Astrocyte (in vitro differentiated cells and primary cell): ENCODE measurements at regions not wholly inside any gene's neighbourhood (a gene's known extent, or its start where the extent isn't known, plus 50 kb on each side); places are given as distances from the start of the nearest gene placed in this dataset.

ENCODE experiments used
- EZH2 ChIP-seq: IDR thresholded peaks from 2 replicates; pipeline ENCODE4 v1.6.1; 2012; ENCODE audit warnings: mild to moderate bottlenecking, low read length, inconsistent platforms; ENCODE audit not compliant: insufficient read depth
- TF ChIP-seq, protein P1 (sequence below): IDR thresholded peaks from 2 replicates; pipeline ENCODE4 v1.5.1; 2011; ENCODE audit warnings: low read depth, mild to moderate bottlenecking, inconsistent platforms, low read length, moderate library complexity; ENCODE audit not compliant: insufficient read depth

- TF ChIP-seq, protein P1, sequence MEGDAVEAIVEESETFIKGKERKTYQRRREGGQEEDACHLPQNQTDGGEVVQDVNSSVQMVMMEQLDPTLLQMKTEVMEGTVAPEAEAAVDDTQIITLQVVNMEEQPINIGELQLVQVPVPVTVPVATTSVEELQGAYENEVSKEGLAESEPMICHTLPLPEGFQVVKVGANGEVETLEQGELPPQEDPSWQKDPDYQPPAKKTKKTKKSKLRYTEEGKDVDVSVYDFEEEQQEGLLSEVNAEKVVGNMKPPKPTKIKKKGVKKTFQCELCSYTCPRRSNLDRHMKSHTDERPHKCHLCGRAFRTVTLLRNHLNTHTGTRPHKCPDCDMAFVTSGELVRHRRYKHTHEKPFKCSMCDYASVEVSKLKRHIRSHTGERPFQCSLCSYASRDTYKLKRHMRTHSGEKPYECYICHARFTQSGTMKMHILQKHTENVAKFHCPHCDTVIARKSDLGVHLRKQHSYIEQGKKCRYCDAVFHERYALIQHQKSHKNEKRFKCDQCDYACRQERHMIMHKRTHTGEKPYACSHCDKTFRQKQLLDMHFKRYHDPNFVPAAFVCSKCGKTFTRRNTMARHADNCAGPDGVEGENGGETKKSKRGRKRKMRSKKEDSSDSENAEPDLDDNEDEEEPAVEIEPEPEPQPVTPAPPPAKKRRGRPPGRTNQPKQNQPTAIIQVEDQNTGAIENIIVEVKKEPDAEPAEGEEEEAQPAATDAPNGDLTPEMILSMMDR: no peak
- no peak for TF ChIP-seq EZH2
These were observed 85.8 kb upstream of the LRRN2 start for GRCh38 chr1:204771358-204771757.
